HEK293T (cell line): ENCODE measurements at regions not wholly inside any gene's neighbourhood (a gene's known extent, or its start where the extent isn't known, plus 50 kb on each side); places are given as distances from the start of the nearest gene placed in this dataset.
A peak's percentile ranks its signal among the peaks of the same experiment; 100 is the strongest.

ENCODE experiments used
- CTCF ChIA-PET: fragments of 350-600 bp; formaldehyde crosslinking; extraction: SDS; loops from one replicate; lab custom pipeline; 2021; ENCODE audit warnings: antibody characterized with exemption, inconsistent platforms; lab: Yijun Ruan, JAX
- POLR2A ChIA-PET: fragments of 350-600 bp; formaldehyde crosslinking; extraction: SDS; loops from one replicate; lab custom pipeline; 2020; ENCODE audit warnings: antibody characterized with exemption, inconsistent platforms; lab: Yijun Ruan, JAX
- DNase-seq: peaks from one replicate; pipeline ENCODE4 v3.0.0; 2012; ENCODE audit warnings: mixed read lengths; ENCODE audit errors: extremely low spot score
- ARNT ChIP-seq: fragments of 450-650 bp; IDR thresholded peaks from 2 replicates; pipeline ENCODE4 v1.6.1; 2017; ENCODE audit warnings: mild to moderate bottlenecking
- BHLHE40 ChIP-seq: fragments of 450-650 bp; IDR thresholded peaks from 2 replicates; pipeline ENCODE4 v1.6.1; 2016; ENCODE audit warnings: mild to moderate bottlenecking, moderate library complexity, borderline replicate concordance
- CTBP1 ChIP-seq: fragments of 450-650 bp; IDR thresholded peaks from 2 replicates; pipeline ENCODE4 v1.6.1; 2016; ENCODE audit warnings: borderline replicate concordance
- ELF4 ChIP-seq: fragments of 450-650 bp; IDR thresholded peaks from 2 replicates; pipeline ENCODE4 v1.6.1; 2017; ENCODE audit warnings: antibody characterized with exemption
- FOXA1 ChIP-seq: fragments of 450-650 bp; IDR thresholded peaks from 2 replicates; pipeline ENCODE4 v1.6.1; 2016; ENCODE audit warnings: mild to moderate bottlenecking
- FOXK2 ChIP-seq: fragments of 450-650 bp; IDR thresholded peaks from 2 replicates; pipeline ENCODE4 v1.6.1; 2016; ENCODE audit warnings: mild to moderate bottlenecking
- FOXM1 ChIP-seq: fragments of 450-650 bp; IDR thresholded peaks from 2 replicates; pipeline ENCODE4 v1.6.1; 2017; ENCODE audit warnings: mild to moderate bottlenecking, borderline replicate concordance
- HDGF ChIP-seq: fragments of 450-650 bp; IDR thresholded peaks from 2 replicates; pipeline ENCODE4 v1.6.1; 2017; ENCODE audit warnings: antibody characterized with exemption, borderline replicate concordance
- L3MBTL2 ChIP-seq: fragments of 450-650 bp; conservative IDR thresholded peaks from 2 replicates; pipeline ENCODE4 v1.6.1; 2016; ENCODE audit warnings: mild to moderate bottlenecking
- LEF1 ChIP-seq: fragments of 450-650 bp; IDR thresholded peaks from 2 replicates; pipeline ENCODE4 v1.6.1; 2017; ENCODE audit warnings: mild to moderate bottlenecking, borderline replicate concordance
- NFRKB ChIP-seq: fragments of 450-650 bp; IDR thresholded peaks from 2 replicates; pipeline ENCODE4 v1.6.1; 2016; ENCODE audit warnings: mild to moderate bottlenecking, moderate library complexity
- SP1 ChIP-seq: fragments of 450-650 bp; IDR thresholded peaks from 2 replicates; pipeline ENCODE4 v1.6.1; 2017
- SUZ12 ChIP-seq: fragments of 450-650 bp; IDR thresholded peaks from 2 replicates; pipeline ENCODE4 v1.6.1; 2016; ENCODE audit warnings: mild to moderate bottlenecking
- TARDBP ChIP-seq: fragments of 450-650 bp; IDR thresholded peaks from 2 replicates; pipeline ENCODE4 v1.6.1; 2016
- ZNF384 ChIP-seq: fragments of 450-650 bp; IDR thresholded peaks from 2 replicates; pipeline ENCODE4 v1.6.1; 2016
- TF ChIP-seq, protein P1 (sequence below): fragments of 450-650 bp; IDR thresholded peaks from 2 replicates; pipeline ENCODE4 v1.6.1; 2016

DNA sequence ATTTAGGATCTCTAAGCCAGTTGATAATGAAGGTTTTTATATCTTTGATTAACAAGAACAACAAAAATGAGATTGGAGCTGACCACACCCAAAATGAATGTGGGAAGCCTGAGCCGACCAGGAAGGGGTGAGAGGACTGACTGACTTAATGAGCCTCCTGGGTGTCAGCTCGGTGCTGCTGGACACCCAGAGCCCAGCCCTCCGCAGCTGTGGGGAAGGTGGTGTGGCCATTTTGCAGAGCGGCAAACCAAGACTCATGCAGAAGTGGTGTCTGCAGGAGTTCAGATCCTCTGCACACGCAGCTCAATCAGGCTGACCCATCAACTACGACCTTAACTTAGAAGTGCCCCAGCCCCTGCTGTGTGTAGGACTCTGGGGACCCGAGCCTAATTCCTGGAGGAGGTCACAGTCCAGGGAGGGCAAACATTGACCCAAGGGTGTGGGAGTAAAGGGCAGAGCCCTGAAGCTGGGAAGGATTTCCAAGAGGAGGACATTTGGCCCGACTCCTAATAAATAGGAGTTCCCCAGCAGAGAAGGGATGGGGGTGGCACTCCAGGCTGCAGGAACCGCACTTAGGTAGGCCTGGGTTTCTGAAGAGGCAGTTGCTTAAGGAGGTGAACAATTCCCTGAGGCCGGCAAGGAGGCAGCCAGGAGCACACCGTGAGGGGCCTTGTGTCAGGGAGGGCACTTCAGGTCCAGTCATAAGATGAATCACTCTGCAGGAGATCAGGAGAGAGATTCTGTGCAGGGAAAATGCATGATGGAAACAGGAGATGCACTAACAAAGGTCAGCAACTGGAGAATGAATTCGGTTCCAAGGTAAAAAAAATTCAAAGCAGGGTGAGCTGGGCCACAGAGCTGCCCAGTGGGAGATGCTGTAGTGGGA is 197.1 kb upstream of the TPM1 start:
- POLR2A ChIA-PET, result no interaction called here
- CTCF ChIA-PET, result no interaction called here

DNA sequence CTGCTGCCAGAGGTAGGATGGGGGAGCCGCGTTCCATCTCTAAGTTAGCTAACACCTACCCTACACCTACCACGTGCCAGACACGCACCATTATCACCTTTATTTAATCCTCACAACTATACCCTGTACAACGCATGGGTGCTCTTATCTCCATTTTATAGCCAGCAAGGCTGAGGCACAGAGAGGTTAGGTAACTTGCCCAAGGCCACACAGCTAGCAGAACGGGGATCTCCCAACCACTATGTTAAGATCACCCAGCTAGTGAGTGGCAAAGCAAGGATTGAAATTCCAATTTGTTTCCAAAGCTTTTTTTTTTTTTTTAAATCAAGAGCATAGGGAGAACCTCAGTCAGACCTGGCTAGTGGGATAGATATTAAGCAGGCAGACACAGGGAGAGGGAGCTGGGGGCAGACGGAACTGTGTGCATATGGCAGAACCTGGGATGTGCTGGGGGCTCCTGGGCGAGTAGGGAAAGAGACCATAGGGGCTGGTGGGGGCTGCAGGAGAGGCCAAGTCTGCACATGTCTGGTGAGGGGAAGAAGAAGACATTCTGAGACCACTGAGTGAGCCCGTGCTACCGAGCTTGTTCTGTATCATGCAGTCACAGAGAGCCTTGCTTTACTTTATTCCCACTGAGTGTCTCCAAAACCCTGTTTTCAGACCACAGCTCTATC is 196.3 kb upstream of the TPM1 start:
- POLR2A ChIA-PET, result no interaction called here
- CTCF ChIA-PET, result interaction anchor here (0.7 kb wide), 1 partner anchor 248 kb away, joined by 3 read pairs; no protein-coding TSS in a partner anchor
- no peak for DNase-seq
- TF ChIP-seq ARNT, result no peak
- no peak for TF ChIP-seq BHLHE40
- TF ChIP-seq, protein P1, sequence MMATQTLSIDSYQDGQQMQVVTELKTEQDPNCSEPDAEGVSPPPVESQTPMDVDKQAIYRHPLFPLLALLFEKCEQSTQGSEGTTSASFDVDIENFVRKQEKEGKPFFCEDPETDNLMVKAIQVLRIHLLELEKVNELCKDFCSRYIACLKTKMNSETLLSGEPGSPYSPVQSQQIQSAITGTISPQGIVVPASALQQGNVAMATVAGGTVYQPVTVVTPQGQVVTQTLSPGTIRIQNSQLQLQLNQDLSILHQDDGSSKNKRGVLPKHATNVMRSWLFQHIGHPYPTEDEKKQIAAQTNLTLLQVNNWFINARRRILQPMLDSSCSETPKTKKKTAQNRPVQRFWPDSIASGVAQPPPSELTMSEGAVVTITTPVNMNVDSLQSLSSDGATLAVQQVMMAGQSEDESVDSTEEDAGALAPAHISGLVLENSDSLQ, result no peak
- TF ChIP-seq L3MBTL2, result no peak
- no peak for TF ChIP-seq FOXA1
- no peak for TF ChIP-seq SP1

More for the DNA sequence above, 197.1 kb upstream of the TPM1 start:
- DNase-seq, result no peak
- TF ChIP-seq L3MBTL2 (no peak), FOXA1 (no peak), HDGF (no peak)

DNA sequence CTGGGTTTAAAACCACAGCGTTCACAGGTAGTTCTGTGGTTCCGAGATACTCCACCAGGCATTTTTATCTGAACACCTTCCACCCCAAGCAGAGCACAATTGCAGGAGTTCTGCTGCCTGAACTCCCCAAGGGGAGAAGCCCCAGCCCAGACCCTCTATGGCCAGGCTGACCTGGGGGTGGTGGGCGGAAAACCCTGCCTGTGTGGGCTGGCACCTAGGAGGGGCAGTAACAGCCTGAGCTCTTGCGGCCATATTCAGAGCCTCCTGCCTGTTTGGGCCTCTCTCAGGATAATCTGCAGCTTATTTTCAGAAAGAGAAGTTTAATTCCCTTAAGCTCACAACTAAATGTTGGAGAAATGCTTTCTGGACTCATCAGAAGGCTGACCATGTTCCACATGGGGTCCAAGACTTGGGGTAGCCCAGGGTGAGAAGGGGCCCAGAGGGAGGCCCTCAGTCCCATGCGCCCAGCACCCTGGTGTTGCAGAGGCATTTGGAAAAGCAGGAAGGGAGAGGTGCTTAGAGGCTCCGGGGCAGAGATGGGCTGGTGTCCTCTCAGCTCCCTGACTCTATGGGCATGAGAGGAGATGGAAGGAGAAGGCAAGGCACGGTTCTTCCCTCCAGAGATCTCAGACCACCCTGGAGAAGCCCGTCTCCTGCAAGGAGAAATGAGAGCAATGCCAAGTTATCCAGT is 195.6 kb upstream of the TPM1 start:
- POLR2A ChIA-PET, result no interaction called here
- no peak for DNase-seq
- TF ChIP-seq FOXM1 (no peak), ZNF384 (no peak), L3MBTL2 (no peak), FOXA1 (no peak), CTBP1 (no peak), LEF1 (no peak), ELF4 (no peak), HDGF (no peak), SUZ12 (no peak), FOXK2 (no peak), ARNT (no peak), NFRKB (no peak), BHLHE40 (no peak), TARDBP (no peak), SP1 (no peak)
- TF ChIP-seq, protein P1, result no peak
- CTCF ChIA-PET, result interaction anchor here (0.7 to 1.1 kb wide), 2 partner anchors 201 to 247 kb away, joined by 3 to 4 read pairs; no protein-coding TSS in a partner anchor

DNA sequence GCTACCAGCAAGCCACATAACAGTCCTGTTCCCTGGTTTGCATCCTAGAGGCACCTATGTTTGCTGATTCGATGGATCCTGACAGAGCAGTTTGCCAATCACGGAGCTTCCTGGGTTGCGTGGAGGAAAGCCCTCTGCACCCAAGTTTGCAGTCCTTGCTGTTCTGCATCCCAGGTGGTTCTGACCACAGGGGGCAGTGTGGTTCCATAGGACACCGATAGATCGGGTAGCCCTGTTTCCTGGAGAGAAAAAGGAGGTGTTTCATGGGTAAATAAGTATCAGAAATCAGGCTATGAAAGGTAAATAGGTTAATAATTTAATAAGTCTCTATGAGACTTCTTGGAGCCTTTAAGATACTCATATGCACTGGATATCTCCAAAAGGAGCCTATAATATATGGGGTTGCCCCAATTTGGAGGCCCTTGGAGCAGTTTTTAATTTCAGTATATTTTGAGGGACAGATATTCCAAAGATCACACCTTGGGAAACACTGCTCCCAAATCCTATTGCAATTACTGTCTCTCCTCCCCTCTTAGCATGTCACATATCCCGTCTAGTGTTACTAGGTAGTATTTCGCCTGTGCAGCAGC is 194.6 kb upstream of the TPM1 start:
- ChIA-PET POLR2A (no interaction called here), CTCF (interaction anchor here (0.6 to 1.1 kb wide), 2 partner anchors 81 to 200 kb away, joined by 3 to 4 read pairs; no protein-coding TSS in a partner anchor)
- peak; percentile 41 for DNase-seq
- TF ChIP-seq SP1 (no peak), NFRKB (no peak), FOXK2 (no peak), ELF4 (no peak), FOXM1 (no peak), FOXA1 (no peak), HDGF (no peak), BHLHE40 (no peak), L3MBTL2 (no peak), ARNT (no peak), CTBP1 (no peak), ZNF384 (no peak), TARDBP (no peak), SUZ12 (no peak), LEF1 (no peak)
- TF ChIP-seq, protein P1, result no peak

DNA sequence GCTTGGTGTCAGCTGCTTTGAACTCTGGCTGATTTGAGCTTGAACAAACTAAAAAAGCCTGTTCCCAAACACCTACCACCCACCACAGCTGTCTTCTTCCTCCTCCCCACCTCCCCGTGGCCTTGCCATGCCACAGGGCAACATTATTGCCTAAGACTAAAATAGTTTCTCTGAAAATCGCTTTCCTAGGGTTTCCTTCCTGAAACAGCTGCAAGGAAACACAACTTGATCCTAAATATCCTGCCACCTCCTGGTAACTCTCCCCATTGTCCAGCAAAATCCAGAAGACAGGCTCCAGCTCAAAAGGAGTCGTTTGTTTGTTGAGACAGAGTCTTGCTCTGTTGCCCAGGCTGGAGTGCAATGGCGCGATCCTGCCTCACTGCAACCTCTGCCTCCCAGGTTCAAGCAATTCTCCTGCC is 193.9 kb upstream of the TPM1 start:
- TF ChIP-seq ZNF384 (no peak), FOXK2 (no peak), SUZ12 (no peak), LEF1 (no peak), TARDBP (no peak), FOXA1 (no peak)
- TF ChIP-seq, protein P1, result no peak
- CTCF ChIA-PET, result no interaction called here
- POLR2A ChIA-PET, result no interaction called here
- no peak for DNase-seq
